SK-N-SH treated with all-trans-retinoic acid at 6 μM for 48 hours (cell line): ENCODE measurements at regions not wholly inside any gene's neighbourhood (a gene's known extent, or its start where the extent isn't known, plus 50 kb on each side); places are given as distances from the start of the nearest gene placed in this dataset.
A peak's percentile ranks its signal among the peaks of the same experiment; 100 is the strongest.
"Not testable (repeated sequence)": the region's sequence is repeated elsewhere in the genome, so short reads cannot be mapped to it uniquely, and the experiment has no call there.

Experiments
- ATAC-seq: fragments of 200-7000 bp; cut with Tn5 transposase; 3 replicates; pipeline ENCODE4 v1.9.1; 2020; ENCODE audit warnings: mild to moderate bottlenecking, moderate library complexity
- ARNTL ChIP-seq: fragments of 450-650 bp; formaldehyde crosslinking; IDR thresholded peaks from 2 replicates; pipeline ENCODE4 v1.5.0; 2020; ENCODE audit warnings: low read depth, mild to moderate bottlenecking, moderate library complexity, borderline replicate concordance
- CREB5 ChIP-seq: fragments of 250-450 bp; sonication (Bioruptor Pico); IDR thresholded peaks from 2 replicates; pipeline ENCODE4 v1.5.1; 2020; ENCODE audit warnings: low read depth, mild to moderate bottlenecking, moderate library complexity
- CSDC2 ChIP-seq: fragments of 250-450 bp; sonication (Bioruptor Pico); IDR thresholded peaks from 2 replicates; pipeline ENCODE4 v1.5.0; 2020; ENCODE audit warnings: mild to moderate bottlenecking, moderate library complexity
- ESRRG ChIP-seq: fragments of 250-450 bp; sonication (Bioruptor Pico); IDR thresholded peaks from 2 replicates; pipeline ENCODE4 v1.6.1; 2021; ENCODE audit warnings: mild to moderate bottlenecking
- GLIS3 ChIP-seq: fragments of 250-450 bp; sonication (Bioruptor Pico); IDR thresholded peaks from 2 replicates; pipeline ENCODE4 v1.5.0; 2020; ENCODE audit warnings: mild to moderate bottlenecking, moderate library complexity
- OSR1 ChIP-seq: fragments of 250-450 bp; sonication (Bioruptor Pico); IDR thresholded peaks from 2 replicates; pipeline ENCODE4 v1.8.0; 2022; ENCODE audit warnings: moderate library complexity, mild to moderate bottlenecking, inconsistent platforms
- PPARA ChIP-seq: fragments of 250-450 bp; sonication (Bioruptor Pico); IDR thresholded peaks from 2 replicates; pipeline ENCODE4 v1.5.0; 2020; ENCODE audit warnings: mild to moderate bottlenecking, borderline replicate concordance
- SNAI2 ChIP-seq: fragments of 250-450 bp; sonication (Bioruptor Pico); IDR thresholded peaks from 2 replicates; pipeline ENCODE4 v1.5.0; 2020; ENCODE audit warnings: mild to moderate bottlenecking, moderate library complexity
- TOX ChIP-seq: fragments of 250-450 bp; sonication (Bioruptor Pico); IDR thresholded peaks from 2 replicates; pipeline ENCODE4 v1.8.0; 2021; ENCODE audit warnings: mild to moderate bottlenecking, moderate library complexity, borderline replicate concordance
- ZC3H10 ChIP-seq: fragments of 250-450 bp; sonication (Bioruptor Pico); IDR thresholded peaks from 2 replicates; pipeline ENCODE4 v1.5.1; 2021; ENCODE audit warnings: mild to moderate bottlenecking, moderate library complexity
- ZFP30 ChIP-seq: fragments of 450-650 bp; formaldehyde crosslinking; IDR thresholded peaks from 2 replicates; pipeline ENCODE4 v1.5.0; 2022; ENCODE audit warnings: mild to moderate bottlenecking, moderate library complexity
- ZNF565 ChIP-seq: fragments of 450-650 bp; formaldehyde crosslinking; conservative IDR thresholded peaks from 2 replicates; pipeline ENCODE4 v1.5.0; 2020; ENCODE audit warnings: low read depth, mild to moderate bottlenecking, moderate library complexity
- ZNF70 ChIP-seq: fragments of 450-650 bp; formaldehyde crosslinking; IDR thresholded peaks from 2 replicates; pipeline ENCODE4 v1.5.0; 2020; ENCODE audit warnings: mild to moderate bottlenecking, moderate library complexity
- ZNF8 ChIP-seq: fragments of 450-650 bp; formaldehyde crosslinking; IDR thresholded peaks from 2 replicates; pipeline ENCODE4 v1.5.0; 2020; ENCODE audit warnings: mild to moderate bottlenecking, moderate library complexity
- TF ChIP-seq, protein P1 (sequence below): fragments of 250-450 bp; sonication (Bioruptor Pico); IDR thresholded peaks from 2 replicates; pipeline ENCODE4 v1.5.1; 2021; ENCODE audit warnings: mild to moderate bottlenecking, moderate library complexity
- TF ChIP-seq, protein P2 (sequence below): fragments of 250-450 bp; sonication (Bioruptor Pico); IDR thresholded peaks from 2 replicates; pipeline ENCODE4 v1.8.0; 2020; ENCODE audit warnings: mild to moderate bottlenecking, moderate library complexity, borderline replicate concordance
- TF ChIP-seq, protein P3 (sequence below): fragments of 250-450 bp; sonication (Bioruptor Pico); IDR thresholded peaks from 2 replicates; pipeline ENCODE4 v1.8.0; 2021; ENCODE audit warnings: low read depth, mild to moderate bottlenecking, moderate library complexity, borderline replicate concordance

DNA sequence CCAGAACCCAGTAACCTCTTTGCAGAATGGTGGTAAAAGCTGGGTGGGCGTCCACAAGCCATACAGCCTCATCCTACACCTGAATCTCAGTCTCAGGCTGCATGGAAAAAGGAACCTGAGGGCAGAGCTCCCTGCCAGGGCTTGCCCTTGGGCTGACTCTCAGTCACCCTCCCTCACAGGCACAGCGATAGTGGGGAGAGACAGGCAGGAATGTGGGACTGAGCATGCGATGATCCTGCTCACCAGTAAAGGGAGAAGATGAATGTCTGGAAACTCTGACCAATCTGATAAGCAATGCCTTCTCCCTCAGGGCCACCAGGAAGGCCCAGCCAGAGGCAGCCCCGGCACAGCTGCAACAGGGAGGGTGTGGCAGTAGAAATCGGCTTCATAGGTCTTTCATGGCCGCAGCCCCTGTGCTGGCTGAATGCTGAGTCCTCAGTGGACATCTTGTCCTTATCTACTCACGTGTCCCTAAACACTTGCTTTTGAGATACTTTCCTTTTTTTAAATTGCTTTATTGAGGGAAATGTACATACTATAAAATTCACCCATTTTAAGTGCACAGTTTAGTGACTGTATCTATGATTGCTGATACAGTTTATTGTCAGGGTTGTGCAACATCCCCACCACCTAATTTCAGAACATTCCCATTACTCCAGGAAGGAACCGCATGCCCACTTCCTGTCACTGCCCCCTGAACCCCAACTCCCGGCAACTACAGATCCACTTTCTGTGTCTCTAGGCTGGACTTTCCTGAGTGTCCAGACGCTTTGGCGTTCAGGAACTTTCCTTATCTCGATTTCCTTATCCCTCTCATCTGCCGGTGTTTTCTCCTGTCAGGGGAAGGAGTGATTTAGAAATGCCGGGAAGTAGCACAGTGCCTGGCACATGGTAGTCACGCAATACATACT lies 258.1 kb downstream of the PCNX1 start:
- TF ChIP-seq ARNTL (CRISPR knock-in tag) (no peak), ZNF8 (CRISPR knock-in tag) (no peak), ZFP30 (CRISPR knock-in tag) (no peak), CSDC2 (CRISPR knock-in tag) (no peak), PPARA (no peak), SNAI2 (no peak), ZNF70 (CRISPR knock-in tag) (no peak), CREB5 (CRISPR knock-in tag) (no peak), GLIS3 (CRISPR knock-in tag) (no peak), TOX (CRISPR knock-in tag) (no peak), ZNF565 (CRISPR knock-in tag) (no peak)
- TF ChIP-seq, protein P1, sequence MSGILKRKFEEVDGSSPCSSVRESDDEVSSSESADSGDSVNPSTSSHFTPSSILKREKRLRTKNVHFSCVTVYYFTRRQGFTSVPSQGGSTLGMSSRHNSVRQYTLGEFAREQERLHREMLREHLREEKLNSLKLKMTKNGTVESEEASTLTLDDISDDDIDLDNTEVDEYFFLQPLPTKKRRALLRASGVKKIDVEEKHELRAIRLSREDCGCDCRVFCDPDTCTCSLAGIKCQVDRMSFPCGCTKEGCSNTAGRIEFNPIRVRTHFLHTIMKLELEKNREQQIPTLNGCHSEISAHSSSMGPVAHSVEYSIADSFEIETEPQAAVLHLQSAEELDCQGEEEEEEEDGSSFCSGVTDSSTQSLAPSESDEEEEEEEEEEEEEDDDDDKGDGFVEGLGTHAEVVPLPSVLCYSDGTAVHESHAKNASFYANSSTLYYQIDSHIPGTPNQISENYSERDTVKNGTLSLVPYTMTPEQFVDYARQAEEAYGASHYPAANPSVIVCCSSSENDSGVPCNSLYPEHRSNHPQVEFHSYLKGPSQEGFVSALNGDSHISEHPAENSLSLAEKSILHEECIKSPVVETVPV (CRISPR knock-in tag): no peak
- TF ChIP-seq, protein P2, sequence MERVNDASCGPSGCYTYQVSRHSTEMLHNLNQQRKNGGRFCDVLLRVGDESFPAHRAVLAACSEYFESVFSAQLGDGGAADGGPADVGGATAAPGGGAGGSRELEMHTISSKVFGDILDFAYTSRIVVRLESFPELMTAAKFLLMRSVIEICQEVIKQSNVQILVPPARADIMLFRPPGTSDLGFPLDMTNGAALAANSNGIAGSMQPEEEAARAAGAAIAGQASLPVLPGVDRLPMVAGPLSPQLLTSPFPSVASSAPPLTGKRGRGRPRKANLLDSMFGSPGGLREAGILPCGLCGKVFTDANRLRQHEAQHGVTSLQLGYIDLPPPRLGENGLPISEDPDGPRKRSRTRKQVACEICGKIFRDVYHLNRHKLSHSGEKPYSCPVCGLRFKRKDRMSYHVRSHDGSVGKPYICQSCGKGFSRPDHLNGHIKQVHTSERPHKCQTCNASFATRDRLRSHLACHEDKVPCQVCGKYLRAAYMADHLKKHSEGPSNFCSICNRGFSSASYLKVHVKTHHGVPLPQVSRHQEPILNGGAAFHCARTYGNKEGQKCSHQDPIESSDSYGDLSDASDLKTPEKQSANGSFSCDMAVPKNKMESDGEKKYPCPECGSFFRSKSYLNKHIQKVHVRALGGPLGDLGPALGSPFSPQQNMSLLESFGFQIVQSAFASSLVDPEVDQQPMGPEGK: no peak

GRCh38 chr14:71166180-71166837 lies 259.1 kb downstream of the PCNX1 start:
- ATAC-seq: peak; percentile 92
- TF ChIP-seq ZC3H10 (CRISPR knock-in tag) (no peak), ZFP30 (CRISPR knock-in tag) (no peak), ZNF8 (CRISPR knock-in tag) (no peak), CREB5 (CRISPR knock-in tag) (no peak), ZNF70 (CRISPR knock-in tag) (no peak), ESRRG (CRISPR knock-in tag) (no peak), SNAI2 (no peak), ZNF565 (CRISPR knock-in tag) (no peak), OSR1 (CRISPR knock-in tag) (no peak)
- TF ChIP-seq, protein P3, sequence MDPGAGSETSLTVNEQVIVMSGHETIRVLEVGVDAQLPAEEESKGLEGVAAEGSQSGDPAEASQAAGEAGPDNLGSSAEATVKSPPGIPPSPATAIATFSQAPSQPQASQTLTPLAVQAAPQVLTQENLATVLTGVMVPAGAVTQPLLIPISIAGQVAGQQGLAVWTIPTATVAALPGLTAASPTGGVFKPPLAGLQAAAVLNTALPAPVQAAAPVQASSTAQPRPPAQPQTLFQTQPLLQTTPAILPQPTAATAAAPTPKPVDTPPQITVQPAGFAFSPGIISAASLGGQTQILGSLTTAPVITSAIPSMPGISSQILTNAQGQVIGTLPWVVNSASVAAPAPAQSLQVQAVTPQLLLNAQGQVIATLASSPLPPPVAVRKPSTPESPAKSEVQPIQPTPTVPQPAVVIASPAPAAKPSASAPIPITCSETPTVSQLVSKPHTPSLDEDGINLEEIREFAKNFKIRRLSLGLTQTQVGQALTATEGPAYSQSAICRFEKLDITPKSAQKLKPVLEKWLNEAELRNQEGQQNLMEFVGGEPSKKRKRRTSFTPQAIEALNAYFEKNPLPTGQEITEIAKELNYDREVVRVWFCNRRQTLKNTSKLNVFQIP (CRISPR knock-in tag): no peak
- TF ChIP-seq, protein P1 (CRISPR knock-in tag): no peak

More for the DNA sequence above, 258.1 kb downstream of the PCNX1 start:
- peak; percentile 29; the same call in 1 of the 3 replicates for ATAC-seq

DNA sequence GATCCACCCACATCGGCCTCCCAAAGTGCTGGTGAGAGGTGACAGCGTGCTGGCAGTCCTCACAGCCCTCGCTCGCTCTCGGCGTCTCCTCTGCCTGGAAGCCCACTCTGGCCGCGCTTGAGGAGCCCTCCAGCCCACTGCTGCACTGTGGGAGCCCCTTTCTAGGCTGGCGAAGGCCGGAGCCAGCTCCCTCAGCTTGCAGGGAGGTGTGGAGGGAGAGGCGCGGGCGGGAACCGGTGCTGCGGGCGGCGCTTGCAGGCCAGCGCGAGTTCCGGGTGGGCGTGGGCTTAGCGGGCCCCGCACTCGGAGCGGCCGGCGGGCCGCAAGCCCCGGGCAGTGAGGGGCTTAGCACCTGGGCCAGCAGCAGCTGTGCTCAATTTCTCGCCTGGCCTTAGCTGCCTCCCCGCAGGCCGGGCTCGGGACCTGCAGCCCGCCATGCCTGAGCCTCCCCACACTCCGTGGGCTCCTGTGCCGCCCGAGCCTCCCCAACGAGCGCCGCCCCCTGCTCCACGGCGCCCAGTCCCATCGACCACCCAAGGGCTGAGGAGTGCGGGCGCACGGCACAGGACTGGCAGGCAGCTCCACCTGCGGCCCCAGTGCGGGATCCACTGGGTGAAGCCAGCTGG lies 260.2 kb downstream of the PCNX1 start:
- ATAC-seq: not testable (repeated sequence)

DNA sequence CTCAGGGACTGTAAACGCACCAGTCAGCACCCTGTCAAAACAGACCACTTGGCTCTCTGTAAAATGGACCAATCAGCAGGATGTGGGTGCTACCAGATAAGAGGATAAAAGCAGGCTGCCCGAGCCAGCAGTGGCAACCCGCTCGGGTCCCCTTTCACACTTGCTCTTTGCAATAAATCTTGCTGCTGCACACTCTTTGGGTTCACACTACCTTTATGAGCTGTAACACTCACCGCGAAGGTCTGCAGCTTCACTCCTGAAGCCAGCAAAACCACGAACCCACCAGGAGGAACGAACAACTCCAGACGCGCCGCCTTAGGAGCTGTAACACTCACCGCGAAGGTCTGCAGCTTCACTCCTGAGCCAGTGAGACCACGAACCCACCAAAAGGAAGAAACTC lies 260.9 kb downstream of the PCNX1 start:
- not testable (repeated sequence) for ATAC-seq
